Uterus (tissue), 3 donors: ENCODE measurements at regions not wholly inside any gene's neighbourhood (a gene's known extent, or its start where the extent isn't known, plus 50 kb on each side); places are given as distances from the start of the nearest gene placed in this dataset.

ENCODE experiments used
- DNase-seq, 2 donors: peaks; one replicate each; pipeline ENCODE4 v3.0.0-alpha.2; 2019 to 2020
- H3K27ac ChIP-seq, 2 donors: fragments of 200-600 bp; sonication (generic); 1 replicate in 1 of 2; 2 replicates in 1 of 2; pipeline ENCODE4 v1.5.1; 2016 to 2018
- H3K27me3 ChIP-seq, 2 donors: fragments of 200-600 bp; sonication (generic); one replicate each; pipeline ENCODE4 v1.5.1; 2018 to 2019; ENCODE audit warnings: control low read depth in 1 of 2
- H3K36me3 ChIP-seq, 2 donors: fragments of 200-600 bp; sonication (generic); one replicate each; pipeline ENCODE4 v1.5.1; 2019; ENCODE audit warnings: control low read depth in 1 of 2
- H3K4me1 ChIP-seq, 2 donors: fragments of 200-600 bp; sonication (generic); one replicate each; pipeline ENCODE4 v1.5.1; 2018 to 2019; ENCODE audit warnings: control low read depth in 1 of 2
- H3K4me3 ChIP-seq, 2 donors: fragments of 200-600 bp; sonication (generic); 1 replicate in 1 of 2; 2 replicates in 1 of 2; pipeline ENCODE4 v1.5.1; 2018 to 2019; ENCODE audit warnings: mild to moderate bottlenecking in 1 of 2
- H3K9me3 ChIP-seq, 2 donors: fragments of 200-600 bp; sonication (generic); one replicate each; pipeline ENCODE4 v1.5.1; 2019; ENCODE audit warnings: control low read depth in 1 of 2
- POLR2A ChIP-seq, 2 donors: fragments of 450-650 bp; IDR thresholded peaks; one replicate each; pipeline ENCODE4 v1.6.1; 2016; ENCODE audit warnings: antibody characterized with exemption in 2 of 2, mild to moderate bottlenecking in 1 of 2, moderate library complexity in 1 of 2
- intact Hi-C: fragments of 100-400 bp; cut with DNase I; formaldehyde crosslinking; loops from one replicate; pipeline ENCODE4 v1.15.1; 2023; ENCODE audit warnings: low total_unique reads
- TF ChIP-seq, protein P1 (sequence below), 4 experiments: fragments of 200-600 bp in 2 of 4; fragments of 450-650 bp in 2 of 4; sonication (generic) in 2 of 4; IDR thresholded peaks; one replicate each; pipeline ENCODE4 v1.5.1; 2016 to 2019; ENCODE audit warnings: antibody characterized with exemption in 4 of 4, mild to moderate bottlenecking in 2 of 4, moderate library complexity in 1 of 4
- donor health status: DM: yes; HTN: yes; CAD: no.

- no peak for DNase-seq
- TF ChIP-seq, protein P1, sequence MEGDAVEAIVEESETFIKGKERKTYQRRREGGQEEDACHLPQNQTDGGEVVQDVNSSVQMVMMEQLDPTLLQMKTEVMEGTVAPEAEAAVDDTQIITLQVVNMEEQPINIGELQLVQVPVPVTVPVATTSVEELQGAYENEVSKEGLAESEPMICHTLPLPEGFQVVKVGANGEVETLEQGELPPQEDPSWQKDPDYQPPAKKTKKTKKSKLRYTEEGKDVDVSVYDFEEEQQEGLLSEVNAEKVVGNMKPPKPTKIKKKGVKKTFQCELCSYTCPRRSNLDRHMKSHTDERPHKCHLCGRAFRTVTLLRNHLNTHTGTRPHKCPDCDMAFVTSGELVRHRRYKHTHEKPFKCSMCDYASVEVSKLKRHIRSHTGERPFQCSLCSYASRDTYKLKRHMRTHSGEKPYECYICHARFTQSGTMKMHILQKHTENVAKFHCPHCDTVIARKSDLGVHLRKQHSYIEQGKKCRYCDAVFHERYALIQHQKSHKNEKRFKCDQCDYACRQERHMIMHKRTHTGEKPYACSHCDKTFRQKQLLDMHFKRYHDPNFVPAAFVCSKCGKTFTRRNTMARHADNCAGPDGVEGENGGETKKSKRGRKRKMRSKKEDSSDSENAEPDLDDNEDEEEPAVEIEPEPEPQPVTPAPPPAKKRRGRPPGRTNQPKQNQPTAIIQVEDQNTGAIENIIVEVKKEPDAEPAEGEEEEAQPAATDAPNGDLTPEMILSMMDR (IDR thresholded peaks at IDR 0.05): no peak
- Histone ChIP-seq H3K4me3 (no peak overlapping the region), H3K9me3 (no peaks in the 10 kb centered on the region), H3K36me3 (no peaks in the 10 kb centered on the region), H3K27ac (no peak overlapping the region), H3K27me3 (no peaks in the 10 kb centered on the region), H3K4me1 (no peaks in the 10 kb centered on the region)
- intact Hi-C loops: no loop called here
Measured at GRCh38 chr2:83115606-83116005, 1343.5 kb downstream of the SUCLG1 start.

DNA sequence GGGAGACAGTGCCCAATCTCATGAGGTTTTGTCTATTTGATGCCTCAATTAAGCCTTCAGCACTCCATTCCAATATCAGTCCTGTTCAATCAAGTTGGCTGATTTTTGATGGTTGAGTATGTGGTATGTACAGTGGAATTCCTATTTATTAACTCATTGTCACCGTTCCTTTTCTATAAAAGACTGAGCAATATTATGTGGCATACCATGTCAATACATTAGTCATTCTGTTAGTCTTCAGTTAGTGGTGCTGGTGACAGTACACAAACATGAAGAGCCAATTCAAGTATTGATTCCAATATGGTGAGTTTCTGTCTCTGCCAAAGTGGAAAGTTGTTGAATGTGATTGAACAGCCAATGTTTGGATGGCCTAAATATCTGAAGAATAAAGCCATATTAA, 1343.9 kb downstream of the SUCLG1 start:
- no peaks in the 10 kb centered on the region for H3K27me3 ChIP-seq
- no peaks in the 10 kb centered on the region for H3K9me3 ChIP-seq
- H3K36me3 ChIP-seq: no peaks in the 10 kb centered on the region
- no peak overlapping the region for H3K4me3 ChIP-seq
- H3K27ac ChIP-seq: no peak overlapping the region
- no peaks in the 10 kb centered on the region for H3K4me1 ChIP-seq
- no peak for DNase-seq
- no peak for TF ChIP-seq POLR2A (IDR thresholded peaks at IDR 0.05)
- TF ChIP-seq, protein P1 (IDR thresholded peaks at IDR 0.05): no peak
- intact Hi-C loops: no loop called here

- no peaks in the 10 kb centered on the region for H3K36me3 ChIP-seq
- H3K27ac ChIP-seq: no peak overlapping the region
- no peak for DNase-seq
- H3K4me3 ChIP-seq: no peak overlapping the region
- no peaks in the 10 kb centered on the region for H3K4me1 ChIP-seq
- H3K27me3 ChIP-seq: no peaks in the 10 kb centered on the region
- no peaks in the 10 kb centered on the region for H3K9me3 ChIP-seq
- intact Hi-C loops: no loop called here
- no peak for TF ChIP-seq POLR2A (IDR thresholded peaks at IDR 0.05)
- TF ChIP-seq, protein P1 (IDR thresholded peaks at IDR 0.05): no peak
Measured at GRCh38 chr2:83113953-83114352, 1345.1 kb downstream of the SUCLG1 start.

DNA sequence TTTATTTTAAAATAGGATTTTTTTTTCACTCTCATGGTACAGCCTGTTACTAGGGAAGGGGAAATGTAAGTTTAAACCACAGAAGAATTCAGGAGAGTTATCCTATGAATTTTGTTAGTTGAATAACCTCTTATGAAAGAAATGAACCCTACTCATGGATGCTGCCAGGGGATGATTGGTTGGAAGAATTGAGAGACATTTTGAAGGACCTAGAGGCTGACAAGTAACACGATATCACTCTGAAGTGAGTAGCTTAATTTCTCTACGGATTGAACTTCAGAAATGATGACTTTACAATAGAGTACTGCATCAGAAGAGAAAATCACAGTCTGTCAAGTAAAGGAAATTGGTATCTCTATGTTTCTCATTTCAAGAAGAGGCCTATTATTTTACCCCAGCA, 1346.2 kb downstream of the SUCLG1 start:
- H3K9me3 ChIP-seq: no peaks in the 10 kb centered on the region
- intact Hi-C loops: no loop called here
- H3K27me3 ChIP-seq: no peaks in the 10 kb centered on the region
- no peak overlapping the region for H3K27ac ChIP-seq
- TF ChIP-seq, protein P1 (IDR thresholded peaks at IDR 0.05): no peak
- TF ChIP-seq POLR2A (IDR thresholded peaks at IDR 0.05): no peak
- no peak for DNase-seq
- no peaks in the 10 kb centered on the region for H3K4me1 ChIP-seq
- H3K36me3 ChIP-seq: no peaks in the 10 kb centered on the region
- no peak overlapping the region for H3K4me3 ChIP-seq

DNA sequence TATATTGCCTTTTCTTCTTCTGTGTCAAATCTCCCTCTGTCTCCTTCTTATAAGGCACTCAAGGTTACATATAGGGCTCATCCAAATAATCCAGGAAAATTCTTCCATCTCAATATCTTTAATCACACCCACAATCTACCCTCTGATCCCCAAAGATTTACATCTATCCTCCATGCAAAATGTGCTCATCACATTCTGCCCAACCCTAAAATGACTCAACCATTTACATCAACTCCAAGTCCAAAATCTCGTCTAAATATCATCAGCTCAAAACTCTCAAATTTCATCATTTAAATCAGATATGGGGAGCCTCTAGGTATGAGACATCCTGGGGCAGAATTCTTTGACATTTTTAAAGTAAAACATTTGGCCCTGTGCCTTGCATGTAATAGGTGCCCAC, 1349.8 kb downstream of the SUCLG1 start:
- H3K36me3 ChIP-seq: no peaks in the 10 kb centered on the region
- no peaks in the 10 kb centered on the region for H3K9me3 ChIP-seq
- intact Hi-C loops: no loop called here
- no peak overlapping the region for H3K27ac ChIP-seq
- no peak for TF ChIP-seq POLR2A (IDR thresholded peaks at IDR 0.05)
- TF ChIP-seq, protein P1 (IDR thresholded peaks at IDR 0.05): no peak
- no peak overlapping the region for H3K4me3 ChIP-seq
- no peak for DNase-seq
- H3K4me1 ChIP-seq: no peaks in the 10 kb centered on the region
- H3K27me3 ChIP-seq: no peaks in the 10 kb centered on the region
